Ovary (tissue), 1 donor: ENCODE measurements at regions not wholly inside any gene's neighbourhood (a gene's known extent, or its start where the extent isn't known, plus 50 kb on each side); places are given as distances from the start of the nearest gene placed in this dataset.

Experiments
- EP300 ChIP-seq: sonication (generic); formaldehyde crosslinking; IDR thresholded peaks from one replicate; pipeline ENCODE4 v1.6.1; 2017; ENCODE audit warnings: antibody characterized with exemption
- POLR2A ChIP-seq: fragments of 450-650 bp; IDR thresholded peaks from one replicate; pipeline ENCODE4 v1.6.1; 2017; ENCODE audit warnings: antibody characterized with exemption, mild to moderate bottlenecking, moderate library complexity

DNA sequence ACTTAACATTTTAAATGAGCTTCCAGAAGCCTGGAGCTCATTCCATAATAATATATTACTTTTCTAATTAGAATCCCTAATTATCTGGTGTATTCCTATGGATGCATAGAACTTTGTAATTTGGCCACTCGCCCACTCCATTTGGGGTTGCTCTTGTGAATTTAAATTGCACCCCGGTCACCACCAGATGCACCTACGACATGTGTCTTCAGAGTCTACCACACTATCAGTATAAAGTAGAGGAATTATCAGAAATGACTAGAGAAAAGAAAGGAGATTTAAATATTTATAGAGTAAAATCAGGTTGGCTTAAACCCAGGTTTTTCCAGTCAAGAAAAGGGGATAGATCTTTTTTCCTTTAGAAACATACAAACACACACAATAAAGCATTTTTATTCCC, 145.8 kb upstream of the DCN start:
- no peak for TF ChIP-seq EP300
- no peak for TF ChIP-seq POLR2A
